ENCODE measurements at regions not wholly inside any gene's neighbourhood (a gene's known extent, or its start where the extent isn't known, plus 50 kb on each side); places are given as distances from the start of the nearest gene placed in this dataset.

- no peak for DNase-seq
- H3K4me3 Mint-ChIP-seq (ENCODE audit: low read depth, unreplicated experiment) = no peak overlapping the region
- no peaks in the 10 kb centered on the region for H3K4me1 Mint-ChIP-seq (ENCODE audit: low read depth, unreplicated experiment)
- intact Hi-C loops (cut with micrococcal nuclease; ENCODE audit: unreplicated experiment) = no loop called here
- no TSS peak for BruUV-seq (replicated peaks)
- no peaks in the 10 kb centered on the region for H3K27me3 Mint-ChIP-seq (ENCODE audit: unreplicated experiment)
- no peak overlapping the region for H3K27ac Mint-ChIP-seq (ENCODE audit: unreplicated experiment)
- H3K9me3 Mint-ChIP-seq (ENCODE audit: low read depth, unreplicated experiment) = no peaks in the 10 kb centered on the region
- TF ChIP-seq CTCF (IDR thresholded peaks at IDR 0.05; ENCODE audit: unreplicated experiment) = no peak
- no peaks in the 10 kb centered on the region for H3K36me3 Mint-ChIP-seq (ENCODE audit: insufficient read depth, unreplicated experiment)
- CTCF ChIA-PET = interaction anchor here (0.6 kb wide), 1 partner anchor 22 kb away, joined by 4 read pairs; no protein-coding TSS in a partner anchor
Observed at GRCh38 chr12:39081910-39082309, 176.5 kb upstream of the CPNE8 start.

- no peak for DNase-seq
- BruUV-seq (replicated peaks) = no TSS peak
- no peaks in the 10 kb centered on the region for H3K9me3 Mint-ChIP-seq (ENCODE audit: low read depth, unreplicated experiment)
- no peaks in the 10 kb centered on the region for H3K4me1 Mint-ChIP-seq (ENCODE audit: low read depth, unreplicated experiment)
- no peaks in the 10 kb centered on the region for H3K27me3 Mint-ChIP-seq (ENCODE audit: unreplicated experiment)
- no peak for TF ChIP-seq CTCF (IDR thresholded peaks at IDR 0.05; ENCODE audit: unreplicated experiment)
- H3K4me3 Mint-ChIP-seq (ENCODE audit: low read depth, unreplicated experiment) = no peak overlapping the region
- no peak overlapping the region for H3K27ac Mint-ChIP-seq (ENCODE audit: unreplicated experiment)
- CTCF ChIA-PET = no interaction called here
- intact Hi-C loops (cut with micrococcal nuclease; ENCODE audit: unreplicated experiment) = no loop called here
- no peaks in the 10 kb centered on the region for H3K36me3 Mint-ChIP-seq (ENCODE audit: insufficient read depth, unreplicated experiment)
Observed at GRCh38 chr12:39077226-39077625, 171.8 kb upstream of the CPNE8 start.

GRCh38 chr12:39074063-39074462 is 168.7 kb upstream of the CPNE8 start:
- no peak for TF ChIP-seq CTCF (IDR thresholded peaks at IDR 0.05; ENCODE audit: unreplicated experiment)
- Mint-ChIP-seq H3K27me3 (ENCODE audit: unreplicated experiment) (no peaks in the 10 kb centered on the region), H3K4me3 (ENCODE audit: low read depth, unreplicated experiment) (no peak overlapping the region), H3K36me3 (ENCODE audit: insufficient read depth, unreplicated experiment) (no peaks in the 10 kb centered on the region), H3K9me3 (ENCODE audit: low read depth, unreplicated experiment) (no peaks in the 10 kb centered on the region), H3K27ac (ENCODE audit: unreplicated experiment) (no peak overlapping the region), H3K4me1 (ENCODE audit: low read depth, unreplicated experiment) (no peaks in the 10 kb centered on the region)
- CTCF ChIA-PET = no interaction called here
- BruUV-seq (replicated peaks) = no TSS peak
- no peak for DNase-seq
- intact Hi-C loops (cut with micrococcal nuclease; ENCODE audit: unreplicated experiment) = no loop called here

GRCh38 chr12:39072658-39073057 is 167.3 kb upstream of the CPNE8 start:
- H3K27ac Mint-ChIP-seq (ENCODE audit: unreplicated experiment) = no peak overlapping the region
- no peak overlapping the region for H3K4me3 Mint-ChIP-seq (ENCODE audit: low read depth, unreplicated experiment)
- CTCF ChIA-PET = no interaction called here
- H3K27me3 Mint-ChIP-seq (ENCODE audit: unreplicated experiment) = no peaks in the 10 kb centered on the region
- no peaks in the 10 kb centered on the region for H3K36me3 Mint-ChIP-seq (ENCODE audit: insufficient read depth, unreplicated experiment)
- no peak for DNase-seq
- H3K4me1 Mint-ChIP-seq (ENCODE audit: low read depth, unreplicated experiment) = no peaks in the 10 kb centered on the region
- BruUV-seq (replicated peaks) = no TSS peak
- H3K9me3 Mint-ChIP-seq (ENCODE audit: low read depth, unreplicated experiment) = no peaks in the 10 kb centered on the region
- intact Hi-C loops (cut with micrococcal nuclease; ENCODE audit: unreplicated experiment) = no loop called here
- TF ChIP-seq CTCF (IDR thresholded peaks at IDR 0.05; ENCODE audit: unreplicated experiment) = no peak

GRCh38 chr12:39071611-39072010 is 166.2 kb upstream of the CPNE8 start:
- CTCF ChIA-PET = no interaction called here
- Mint-ChIP-seq H3K9me3 (ENCODE audit: low read depth, unreplicated experiment) (no peaks in the 10 kb centered on the region), H3K27me3 (ENCODE audit: unreplicated experiment) (no peaks in the 10 kb centered on the region), H3K4me1 (ENCODE audit: low read depth, unreplicated experiment) (no peaks in the 10 kb centered on the region), H3K36me3 (ENCODE audit: insufficient read depth, unreplicated experiment) (no peaks in the 10 kb centered on the region), H3K27ac (ENCODE audit: unreplicated experiment) (no peak overlapping the region), H3K4me3 (ENCODE audit: low read depth, unreplicated experiment) (no peak overlapping the region)
- no peak for TF ChIP-seq CTCF (IDR thresholded peaks at IDR 0.05; ENCODE audit: unreplicated experiment)
- no peak for DNase-seq
- intact Hi-C loops (cut with micrococcal nuclease; ENCODE audit: unreplicated experiment) = no loop called here
- no TSS peak for BruUV-seq (replicated peaks)

All from Calu3 (cell line).